HG02759 (cell line): ENCODE measurements at regions not wholly inside any gene's neighbourhood (a gene's known extent, or its start where the extent isn't known, plus 50 kb on each side); places are given as distances from the start of the nearest gene placed in this dataset.
A peak's percentile ranks its signal among the peaks of the same experiment; 100 is the strongest.

Experiments
- ATAC-seq: cut with Tn5 transposase; IDR thresholded peaks from one replicate; pipeline ENCODE4 v1.9.1; 2021; ENCODE audit warnings: mild to moderate bottlenecking, moderate library complexity; ENCODE audit not compliant: unreplicated experiment

- ATAC-seq, result peak; percentile 63
Observed at GRCh38 chr2:44825702-44826101, 115.8 kb upstream of the SIX3 start.

- no peak for ATAC-seq
Observed at GRCh38 chr2:44826601-44827000, 114.9 kb upstream of the SIX3 start.

- ATAC-seq, result no peak
Observed at GRCh38 chr2:44829771-44830170, 111.7 kb upstream of the SIX3 start.

DNA sequence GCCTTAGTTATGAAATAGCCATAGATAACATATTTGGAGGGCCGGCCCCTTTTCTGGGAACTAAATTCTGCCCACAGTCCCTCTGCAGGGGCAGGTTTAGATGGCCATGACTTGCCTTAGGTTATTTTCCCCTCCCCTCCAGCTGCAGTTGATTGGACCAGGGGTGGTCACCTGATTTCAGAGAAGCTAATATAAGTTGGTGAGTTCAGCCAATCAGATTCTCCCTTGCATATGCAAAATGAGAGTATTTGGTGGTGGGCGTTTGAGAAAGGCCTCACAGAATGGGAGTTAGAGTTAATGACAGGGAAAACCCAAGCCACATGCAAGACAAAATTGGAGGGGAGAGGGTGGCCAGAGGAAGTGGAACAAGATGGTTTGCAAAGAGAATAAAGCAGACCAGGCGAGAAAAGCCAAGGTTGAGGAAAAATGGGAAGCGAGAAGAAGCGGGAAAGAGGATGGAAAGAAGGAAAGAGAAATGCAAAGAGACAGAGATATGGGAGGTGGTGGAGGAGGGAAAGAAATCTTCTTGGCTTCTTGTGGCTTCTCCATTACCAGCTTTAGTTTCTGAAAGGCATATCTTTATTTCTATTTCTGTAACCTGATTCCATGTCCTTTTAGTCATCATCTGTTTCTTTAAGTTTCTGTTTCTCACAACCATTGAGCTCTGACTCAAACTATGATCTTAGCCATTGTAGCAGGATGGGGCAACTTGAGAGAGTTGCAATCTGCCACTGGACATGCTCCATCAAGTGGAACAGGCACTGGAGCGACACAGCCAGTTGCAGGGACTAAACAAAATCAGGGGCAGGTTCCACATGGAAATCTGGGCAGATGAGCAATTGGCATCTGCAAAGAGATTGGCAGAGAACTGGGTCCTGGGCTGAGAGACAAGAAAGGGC, 108.1 kb upstream of the SIX3 start:
- ATAC-seq, result peak; percentile 56

GRCh38 chr2:44834656-44835055, 106.8 kb upstream of the SIX3 start:
- no peak for ATAC-seq

GRCh38 chr2:44836174-44836573, 105.3 kb upstream of the SIX3 start:
- peak; percentile 51 for ATAC-seq

DNA sequence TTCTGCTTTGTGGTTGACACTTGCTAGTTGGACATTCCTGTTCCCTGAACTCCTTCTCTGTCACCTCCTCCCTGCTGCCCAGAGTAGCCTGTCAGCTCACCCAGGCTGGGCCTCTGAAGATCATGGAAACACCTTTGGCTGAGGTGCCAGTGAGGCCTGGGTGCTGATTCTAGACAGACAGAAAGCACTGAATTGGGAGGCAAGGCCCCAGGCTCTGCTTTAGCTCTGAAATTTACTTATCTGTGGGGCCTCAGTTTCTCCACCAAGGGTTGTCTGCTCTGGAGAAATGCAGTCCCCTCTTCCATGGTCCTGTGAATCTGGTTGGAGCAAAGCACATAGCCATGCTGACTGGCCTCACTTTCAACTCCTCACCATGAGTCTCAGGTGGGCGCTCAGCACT, 104.6 kb upstream of the SIX3 start:
- ATAC-seq, result no peak

DNA sequence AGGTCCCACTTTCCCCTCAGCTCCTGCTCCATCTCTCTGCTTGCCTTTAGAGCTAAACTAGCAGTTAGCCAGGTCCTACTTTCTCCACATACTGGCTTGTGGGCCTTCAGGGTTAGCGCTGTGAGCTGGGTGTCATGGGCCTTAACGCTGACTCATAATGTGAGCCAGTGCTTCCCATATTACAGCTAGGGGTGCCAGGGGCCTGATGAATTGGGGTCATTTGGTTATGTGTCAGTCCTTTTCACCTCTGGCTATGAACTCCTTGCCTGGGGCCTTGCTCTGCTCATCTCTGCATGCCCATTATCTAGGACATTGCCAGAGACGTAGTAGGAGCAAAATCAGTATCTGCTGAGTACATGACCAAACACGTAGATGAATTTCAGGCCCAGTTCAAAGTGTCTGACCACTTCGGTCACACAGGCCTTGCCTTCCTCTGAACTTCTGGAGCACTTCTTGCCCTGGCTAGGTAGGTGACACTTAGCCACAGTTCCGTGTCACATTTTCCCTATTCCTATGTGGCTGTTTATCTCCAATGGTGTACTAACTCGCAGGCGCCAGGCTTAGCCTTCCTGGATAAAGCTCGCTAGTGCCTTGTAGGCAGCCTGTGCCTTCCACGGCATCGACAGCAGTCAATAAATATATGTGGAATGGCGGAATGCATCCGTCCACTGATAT, 103.2 kb upstream of the SIX3 start:
- no peak for ATAC-seq

DNA sequence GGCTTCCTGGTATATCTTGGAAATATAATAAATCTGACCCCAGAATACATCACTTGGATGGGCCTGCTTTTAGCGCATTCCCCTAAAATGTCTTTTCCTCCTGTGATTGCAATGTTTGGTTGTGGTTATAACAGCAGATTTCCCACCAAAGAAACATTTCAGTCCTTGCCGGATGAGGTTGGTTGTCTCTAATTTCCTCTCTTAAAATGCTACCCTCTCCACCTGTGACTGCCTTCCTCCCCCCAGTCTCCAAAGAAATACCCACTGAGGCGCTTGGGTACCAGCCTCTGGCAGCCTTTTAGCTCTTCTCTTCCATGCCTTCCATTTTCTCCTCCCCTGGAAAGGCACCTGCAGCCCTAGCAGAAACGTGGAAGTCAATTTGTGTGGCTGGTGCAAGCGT, 102.1 kb upstream of the SIX3 start:
- ATAC-seq, result no peak

DNA sequence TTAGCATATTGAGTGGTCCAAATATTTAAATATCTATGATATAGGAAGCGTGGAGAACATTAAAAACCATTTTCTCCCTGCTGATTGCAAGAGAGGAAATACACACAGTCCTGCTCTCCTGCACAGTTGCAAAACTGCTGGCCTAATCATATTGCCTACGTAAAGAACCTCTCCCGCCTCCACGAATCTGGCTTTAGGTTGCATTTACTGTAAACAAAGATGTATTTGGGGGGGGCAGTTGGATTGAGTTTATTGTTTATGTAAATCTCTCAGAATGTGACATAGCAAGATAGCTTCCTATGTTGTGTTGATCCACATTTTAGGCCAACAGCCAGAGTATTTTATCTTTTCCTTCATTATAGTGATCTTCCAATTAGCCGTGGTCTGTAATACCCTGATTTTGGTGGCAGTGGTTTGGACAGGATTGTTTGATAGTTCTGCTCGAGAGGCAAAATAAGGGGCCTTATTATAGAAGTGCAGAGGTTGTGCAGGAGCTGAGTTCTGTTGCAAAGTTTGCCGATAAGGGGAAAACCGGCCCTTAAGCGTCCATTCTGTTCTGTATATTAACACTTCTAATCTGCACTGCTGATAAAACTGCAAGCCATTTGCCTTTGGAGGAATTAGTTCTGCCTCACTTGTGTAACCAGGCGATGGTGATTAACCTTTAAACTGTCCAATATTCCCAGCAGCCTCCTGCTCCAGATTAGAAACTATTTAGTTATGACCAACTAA, 101.6 kb upstream of the SIX3 start:
- ATAC-seq, result no peak

DNA sequence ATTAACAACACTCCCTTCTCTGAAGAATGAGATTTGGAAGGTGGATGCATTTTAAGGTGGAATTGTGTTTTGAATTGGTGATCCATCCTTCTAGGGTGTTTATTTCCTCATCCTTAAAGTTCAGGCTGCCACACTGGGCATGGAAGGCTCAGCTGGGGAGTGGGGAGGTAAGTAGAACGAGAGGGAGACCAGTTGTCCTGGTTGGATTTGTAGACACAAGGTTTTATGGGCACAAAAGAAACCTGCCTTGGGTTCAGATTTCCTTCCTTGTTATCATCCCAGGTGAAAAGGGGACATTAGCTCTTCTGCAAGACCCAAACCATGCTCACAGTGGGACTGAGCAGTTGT, 101.0 kb upstream of the SIX3 start:
- ATAC-seq, result no peak

DNA sequence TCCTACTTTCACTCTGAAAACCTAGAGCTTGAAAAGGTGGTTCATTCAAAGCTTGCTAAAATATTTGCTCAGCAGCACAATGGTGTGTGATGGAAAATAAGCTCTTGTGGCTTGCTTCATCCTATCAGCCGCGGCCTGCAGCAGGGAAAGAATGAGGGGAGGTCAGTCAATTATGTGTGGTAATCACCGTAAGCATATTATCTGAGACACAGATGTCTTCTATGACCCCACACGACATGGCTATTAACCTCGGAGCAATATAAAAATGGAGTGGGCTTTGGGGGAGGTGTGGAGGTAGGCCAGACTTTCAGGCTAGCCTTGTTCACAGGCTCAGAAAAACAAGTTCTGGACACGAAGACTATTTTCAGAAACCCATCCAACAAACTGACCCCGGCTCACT, 98.4 kb upstream of the SIX3 start:
- no peak for ATAC-seq

DNA sequence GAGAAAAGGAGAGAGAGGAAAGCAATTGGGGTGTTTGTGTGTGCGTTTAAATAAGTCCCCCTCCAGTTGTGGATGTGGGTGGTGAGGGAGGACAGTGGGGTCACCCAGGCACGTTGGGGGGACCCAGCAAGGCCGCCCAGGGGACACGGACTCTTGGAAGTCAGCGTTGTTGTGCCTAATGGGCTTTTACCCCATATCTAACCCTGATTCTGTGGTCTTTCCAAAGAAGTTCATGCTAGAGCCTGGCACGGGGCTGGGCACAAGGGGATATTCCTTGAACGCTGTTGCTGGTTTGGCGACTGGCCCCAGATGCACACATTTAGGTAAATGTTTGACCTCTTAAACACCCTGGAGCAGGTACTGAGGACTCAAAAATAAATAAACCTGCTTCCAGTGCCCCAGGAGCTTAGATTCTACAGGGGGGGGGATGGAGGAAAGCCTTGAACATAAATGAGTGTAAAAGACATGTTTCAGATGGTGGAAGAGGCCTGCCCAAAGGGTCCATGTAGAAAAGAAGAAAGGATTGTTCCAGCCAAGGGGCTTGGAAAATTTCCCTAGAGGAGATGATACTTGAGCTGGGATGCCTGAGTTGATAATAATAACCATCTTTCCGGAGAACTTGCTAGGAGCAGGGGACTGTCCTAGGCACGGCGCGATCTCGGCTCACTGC, 97.7 kb upstream of the SIX3 start:
- ATAC-seq, result no peak

GRCh38 chr2:44844651-44845270, 96.7 kb upstream of the SIX3 start:
- ATAC-seq, result no peak

DNA sequence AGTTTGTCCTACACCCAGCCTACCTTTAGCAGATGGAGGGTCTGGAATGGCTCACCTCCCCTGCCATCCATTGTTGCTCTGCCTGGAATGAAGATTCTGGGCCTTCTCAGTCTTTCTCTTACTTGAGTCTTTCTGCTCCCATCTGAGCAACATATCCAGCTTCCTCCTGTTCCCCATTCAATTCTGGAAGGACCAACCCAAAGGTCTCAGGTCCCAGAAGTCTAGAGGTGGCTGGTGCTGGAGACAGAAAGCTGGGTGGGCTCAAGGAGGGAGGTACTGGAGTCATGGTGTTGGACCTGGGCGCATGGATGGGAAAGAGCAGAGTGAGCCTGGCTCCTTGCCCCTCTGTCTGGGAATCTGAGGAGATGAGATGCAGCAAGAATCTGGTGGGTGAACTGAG, 93.5 kb upstream of the SIX3 start:
- ATAC-seq, result no peak

DNA sequence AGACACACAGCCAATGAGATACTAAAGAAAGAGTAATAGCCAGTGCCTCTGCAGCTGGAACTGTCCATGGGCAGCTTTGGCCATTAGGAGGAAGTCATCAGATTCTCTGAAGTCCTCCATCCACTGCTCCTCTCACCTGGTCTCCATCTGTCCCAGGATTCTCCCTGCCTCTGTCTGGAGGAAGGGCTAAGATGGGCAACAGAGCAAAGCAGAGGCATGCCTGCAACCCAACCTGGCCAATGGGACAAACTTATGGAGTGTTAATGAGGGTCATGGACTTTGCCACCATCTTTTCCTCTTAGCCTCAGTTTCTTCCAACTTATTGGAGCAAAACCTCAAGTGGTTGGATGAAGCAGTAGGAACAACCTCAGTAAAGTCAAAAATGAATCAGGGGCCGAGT, 91.5 kb upstream of the SIX3 start:
- no peak for ATAC-seq

GRCh38 chr2:44851518-44851917, 90.0 kb upstream of the SIX3 start:
- no peak for ATAC-seq

DNA sequence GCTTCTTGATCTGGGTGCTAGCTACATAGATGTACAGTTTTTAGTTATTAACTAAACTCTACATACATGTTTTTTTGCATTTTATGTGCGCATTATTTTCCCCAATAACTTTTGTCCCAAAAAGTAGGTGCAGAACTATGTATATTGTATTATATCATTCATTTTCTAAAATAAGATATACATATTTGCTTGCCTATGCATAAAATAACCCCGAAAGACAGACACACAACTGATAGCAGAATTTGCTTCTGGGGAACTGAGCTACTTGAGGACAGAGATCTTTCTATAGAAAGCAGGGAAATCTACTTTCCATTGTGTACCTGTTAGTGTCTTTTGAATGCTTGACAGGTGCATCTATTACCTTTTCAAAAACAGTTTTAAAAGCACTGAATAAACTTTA, 88.9 kb upstream of the SIX3 start:
- ATAC-seq, result no peak

DNA sequence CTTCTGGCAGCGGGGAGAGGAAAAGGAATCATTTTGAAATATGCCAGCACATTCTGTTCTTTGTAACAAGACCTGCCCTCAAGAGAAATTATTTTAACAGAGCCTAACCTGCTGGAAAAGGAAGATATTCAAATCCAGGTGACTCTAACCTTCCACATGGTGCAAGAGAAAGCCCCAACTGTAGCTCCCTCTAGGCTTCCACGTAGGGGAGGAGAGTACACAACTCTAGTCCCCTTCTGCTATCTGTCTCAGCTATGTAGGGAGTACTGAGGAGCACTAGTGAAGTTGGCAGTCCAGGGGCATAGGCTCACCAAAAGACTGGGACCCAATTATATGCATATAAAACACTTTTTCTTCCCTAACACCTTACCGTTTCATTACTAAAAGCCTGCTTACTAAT, 82.2 kb upstream of the SIX3 start:
- no peak for ATAC-seq

DNA sequence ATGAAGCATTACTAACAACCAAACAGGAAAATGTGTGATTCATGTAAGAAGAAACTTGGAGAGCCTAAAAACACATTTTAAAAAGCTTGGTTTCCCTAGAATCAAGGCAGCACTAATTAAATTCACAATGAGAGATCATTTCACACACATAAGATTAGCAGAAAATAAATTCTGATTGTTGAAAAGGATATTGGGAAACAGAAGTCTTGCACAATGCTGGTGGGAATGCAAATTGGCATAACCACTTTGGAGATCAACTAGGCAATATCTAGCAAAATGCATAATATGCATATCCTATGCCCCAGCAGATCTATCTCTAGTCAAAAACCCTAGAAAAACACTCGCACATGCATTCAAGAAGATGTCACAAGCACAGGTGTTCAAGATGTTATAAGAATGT, 75.3 kb upstream of the SIX3 start:
- ATAC-seq, result no peak

DNA sequence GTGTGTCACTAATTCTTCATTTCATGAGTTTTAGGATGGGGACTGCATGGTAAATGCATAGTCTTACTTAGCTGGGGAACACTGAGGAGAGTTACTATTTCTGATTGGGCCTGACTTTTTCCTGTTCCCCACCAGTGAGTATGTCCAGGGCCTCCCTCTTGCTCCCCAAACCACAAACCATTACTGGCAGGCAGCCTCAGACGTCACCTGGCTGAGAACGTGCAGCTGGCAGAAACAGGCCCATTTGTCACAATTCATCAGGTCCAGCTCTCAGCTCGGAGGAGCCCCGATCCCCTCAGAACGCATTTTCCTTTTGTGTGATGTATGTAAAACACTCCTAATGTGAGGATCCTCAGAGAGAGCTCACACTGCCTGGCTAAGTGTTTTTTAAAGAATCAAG, 71.7 kb upstream of the SIX3 start:
- ATAC-seq, result no peak
